GM21526 (cell line): ENCODE measurements at regions not wholly inside any gene's neighbourhood (a gene's known extent, or its start where the extent isn't known, plus 50 kb on each side); places are given as distances from the start of the nearest gene placed in this dataset.

ENCODE experiments used
- ATAC-seq: cut with Tn5 transposase; IDR thresholded peaks from one replicate; pipeline ENCODE4 v1.9.1; 2021; ENCODE audit warnings: moderate library complexity; ENCODE audit not compliant: unreplicated experiment, low FRiP score

DNA sequence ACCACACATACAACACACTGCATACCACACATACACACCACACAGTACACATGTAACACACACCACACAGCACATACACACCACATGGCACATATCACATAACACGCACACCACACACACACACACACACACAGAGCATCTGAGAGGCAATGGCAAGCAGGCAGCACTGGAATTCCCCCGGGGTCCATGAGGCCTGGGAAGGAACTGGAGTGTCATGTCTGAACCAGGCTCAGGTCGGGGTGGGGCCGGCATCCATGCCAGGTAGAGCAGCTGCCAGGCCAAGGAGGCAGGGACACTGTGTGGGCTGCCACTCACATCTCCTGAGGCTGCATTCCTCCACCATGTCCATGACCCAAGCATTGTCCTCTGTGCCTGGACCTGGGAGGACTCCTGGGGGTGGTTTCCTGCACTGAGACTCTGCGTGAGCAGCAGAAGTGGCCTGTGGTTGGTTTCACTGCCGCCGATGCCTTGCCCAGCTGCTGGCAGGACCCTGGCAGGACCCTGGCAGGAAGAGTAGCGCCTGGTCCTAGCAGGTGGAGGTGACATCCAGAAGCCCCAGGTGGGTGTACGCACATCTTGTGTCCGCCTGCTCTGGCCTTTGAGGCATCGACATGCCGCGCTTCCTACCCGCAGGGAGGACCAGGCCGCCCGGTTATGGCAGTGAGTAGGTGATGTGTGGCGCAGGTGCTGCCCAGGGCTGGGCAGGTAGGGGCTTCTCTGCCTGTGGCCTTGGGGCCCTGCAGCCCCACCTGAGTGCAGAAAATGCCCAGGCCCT, 1280.4 kb downstream of the TBC1D22A start:
- ATAC-seq, result no peak

DNA sequence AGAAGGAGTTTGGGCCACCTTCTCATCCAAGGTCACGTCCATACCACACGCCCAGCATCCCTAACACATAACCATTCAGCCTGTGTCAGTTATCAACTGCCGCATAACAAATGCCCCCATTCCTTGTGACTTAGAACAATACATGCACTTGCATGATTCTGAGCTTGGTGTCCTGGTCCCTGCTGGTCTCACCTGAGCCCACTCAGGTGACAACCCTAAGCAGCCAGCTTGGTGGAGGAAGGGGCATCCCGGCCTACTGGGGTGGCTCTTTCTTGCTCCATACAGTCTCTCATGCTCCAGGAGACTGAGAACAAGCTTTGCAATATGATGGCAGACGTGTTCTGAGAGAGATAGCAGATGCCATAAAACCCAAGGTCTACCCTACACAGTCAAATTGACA, 1276.9 kb downstream of the TBC1D22A start:
- ATAC-seq, result no peak

DNA sequence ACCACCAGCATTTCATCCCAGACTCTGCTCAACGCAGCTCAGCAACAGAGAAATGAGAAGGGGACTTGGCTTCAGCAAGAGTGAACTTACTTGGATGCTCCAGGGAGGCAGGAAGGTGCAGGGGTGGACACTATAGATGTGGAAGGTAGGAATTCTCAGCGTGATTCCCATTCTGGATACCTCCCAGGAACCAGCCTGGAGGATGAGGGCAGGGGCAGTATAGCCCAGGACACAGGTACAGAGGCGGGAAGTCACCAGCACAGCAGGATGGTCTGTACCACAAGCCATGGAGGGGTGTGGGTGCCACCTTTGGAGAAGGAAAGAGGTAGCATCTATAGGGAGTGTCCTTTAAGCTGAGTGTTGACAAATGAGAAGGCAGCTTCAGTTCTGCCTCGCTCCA, 1275.2 kb downstream of the TBC1D22A start:
- no peak for ATAC-seq

DNA sequence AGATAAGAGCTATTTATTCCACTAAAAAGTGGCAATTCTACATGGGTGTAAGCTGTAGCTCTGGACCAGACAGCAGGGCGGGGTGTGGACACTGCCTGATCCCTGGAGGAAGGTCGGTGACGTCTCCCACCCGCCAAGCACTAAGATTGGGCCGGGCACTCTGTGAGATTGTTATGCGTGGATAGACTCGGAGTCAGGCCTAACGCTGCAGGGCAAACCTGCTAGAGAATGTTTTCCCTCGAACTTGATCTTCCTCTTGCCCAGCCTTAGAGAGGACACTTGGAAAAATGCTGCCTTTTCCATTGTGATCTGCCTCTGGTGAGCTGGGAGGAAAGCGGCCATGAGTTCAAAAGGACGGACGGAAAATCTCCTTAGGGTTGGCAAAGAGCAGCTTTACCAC, 1273.4 kb downstream of the TBC1D22A start:
- no peak for ATAC-seq

DNA sequence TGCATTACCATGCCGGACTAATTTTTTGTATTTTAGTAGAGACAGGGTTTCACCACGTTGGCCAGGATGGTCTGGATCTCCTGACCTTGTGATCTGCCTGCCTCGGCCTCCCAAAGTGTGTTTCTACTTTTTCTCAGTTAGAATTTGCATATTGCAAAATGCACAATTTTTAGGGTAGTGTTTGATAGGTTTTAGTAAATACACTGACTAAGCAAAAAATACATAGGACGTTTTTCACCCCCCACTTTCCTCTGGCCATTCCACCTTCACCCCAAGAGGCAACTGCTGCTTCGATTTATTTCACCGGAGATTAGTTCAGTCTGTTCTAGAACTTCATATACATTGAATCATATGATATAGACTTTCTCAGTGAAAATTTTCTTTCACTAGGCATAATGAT, 1269.1 kb downstream of the TBC1D22A start:
- no peak for ATAC-seq

DNA sequence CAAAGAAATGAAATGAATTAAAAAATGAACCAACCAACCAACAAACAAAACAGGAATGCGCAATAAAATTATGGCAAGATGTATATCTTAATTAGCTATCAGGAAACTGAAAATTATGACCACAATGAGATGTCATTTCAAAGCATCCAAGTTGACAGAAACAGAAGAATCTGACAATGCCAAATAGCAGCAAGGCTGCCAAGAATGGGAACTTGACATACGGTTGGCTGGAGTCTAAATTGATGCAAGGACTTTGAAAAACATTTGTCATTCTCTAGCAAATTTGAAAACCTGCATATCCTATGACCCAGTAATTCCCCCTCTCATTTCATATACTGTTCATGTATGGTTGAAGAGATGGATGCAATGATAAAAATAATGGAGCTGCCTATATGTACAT, 1262.6 kb downstream of the TBC1D22A start:
- ATAC-seq, result no peak

DNA sequence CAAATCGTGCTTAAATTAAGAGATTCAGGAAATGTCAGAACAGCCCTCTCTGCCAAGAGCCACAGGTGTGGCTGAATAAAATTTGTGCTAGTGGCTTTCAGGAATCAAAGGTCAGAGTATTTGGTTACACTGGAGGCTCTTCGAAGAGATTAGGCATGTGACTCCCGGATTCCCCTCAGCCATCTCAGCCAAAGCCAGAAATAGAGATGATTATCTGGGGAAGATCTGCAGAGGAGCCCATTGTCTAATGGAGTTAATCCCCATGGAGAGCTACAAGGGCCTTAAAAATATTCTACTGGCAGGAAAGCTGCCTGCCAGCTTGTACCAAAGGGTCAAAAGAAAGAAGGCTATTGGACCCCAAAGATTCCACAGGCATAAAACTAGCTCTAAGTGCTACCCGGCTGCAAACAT, 1259.5 kb downstream of the TBC1D22A start:
- no peak for ATAC-seq

DNA sequence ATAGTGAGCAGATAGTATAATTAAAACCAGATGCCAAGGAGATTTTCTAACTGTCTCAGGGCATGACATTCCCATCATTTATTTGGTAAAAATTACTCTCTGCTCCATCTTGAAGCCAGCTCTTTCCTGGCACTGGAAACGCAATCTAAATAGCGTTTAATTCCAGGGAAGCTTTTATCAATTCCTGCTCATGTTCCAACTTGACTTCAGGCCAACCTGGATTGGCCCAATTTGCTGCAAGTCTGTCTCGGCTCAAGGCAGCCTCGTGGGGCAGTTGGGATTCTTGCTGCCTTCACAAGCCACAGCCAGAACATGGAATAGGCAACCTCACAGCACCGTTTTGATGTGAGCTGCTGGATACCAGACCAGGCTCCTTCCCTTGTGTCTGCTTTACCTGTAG, 1255.9 kb downstream of the TBC1D22A start:
- ATAC-seq, result no peak

DNA sequence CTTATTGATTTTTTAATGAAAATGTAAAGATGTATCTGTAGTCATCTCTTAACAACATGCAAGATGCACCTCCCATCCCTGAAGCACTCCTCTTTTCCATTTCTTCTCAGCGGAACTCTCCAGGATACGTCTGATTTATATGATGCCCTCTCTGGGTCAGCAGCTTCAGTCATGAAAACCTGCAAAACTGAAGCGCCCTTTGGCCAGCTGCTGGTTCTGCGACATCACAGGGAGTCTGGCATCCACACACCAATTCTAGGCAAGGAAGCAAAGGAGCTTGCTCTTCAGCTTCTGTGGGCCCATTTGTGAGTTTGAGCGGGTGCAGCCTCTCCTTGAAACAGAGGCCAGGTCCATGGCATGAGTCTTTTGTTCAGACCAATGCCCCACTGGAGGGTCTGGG, 1253.3 kb downstream of the TBC1D22A start:
- ATAC-seq, result no peak

DNA sequence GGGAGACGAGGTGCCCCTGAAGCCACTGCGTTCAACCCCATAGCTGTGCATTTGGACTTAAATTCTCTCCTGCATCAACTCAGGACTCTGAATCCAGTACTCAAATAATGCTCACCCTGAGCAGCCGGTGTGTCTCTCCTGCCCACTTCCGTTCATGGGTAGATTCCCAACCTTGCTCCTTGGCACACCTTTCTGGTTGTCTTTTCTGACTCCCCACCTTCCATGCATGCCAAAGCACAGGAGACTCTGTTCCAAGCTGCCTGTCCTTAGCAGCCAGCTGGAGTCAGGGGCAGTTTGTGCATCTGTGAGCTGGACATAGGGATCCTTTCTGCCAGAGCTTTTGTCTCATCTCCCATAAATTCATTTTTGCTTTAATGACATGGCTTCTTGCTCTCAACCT, 1242.5 kb downstream of the TBC1D22A start:
- no peak for ATAC-seq

DNA sequence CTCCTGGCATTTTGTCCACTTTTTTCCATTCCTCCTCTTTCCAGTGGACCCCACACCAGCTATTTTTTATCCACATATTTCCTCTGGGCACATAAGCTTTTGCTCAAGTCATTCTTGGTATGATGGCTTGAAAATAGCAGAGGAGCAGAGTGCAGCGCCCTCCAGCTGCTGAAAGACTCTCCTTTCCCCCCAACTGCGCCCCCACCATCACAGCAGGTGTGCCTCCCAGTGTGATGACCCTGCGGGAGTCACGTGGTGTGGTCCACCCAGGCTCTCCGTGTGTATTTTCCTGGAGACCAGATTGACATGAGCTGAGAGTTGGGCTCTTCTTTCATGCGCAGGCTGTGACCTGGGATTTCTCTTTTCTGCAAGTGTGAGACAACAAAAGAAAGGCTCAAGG, 1241.6 kb downstream of the TBC1D22A start:
- no peak for ATAC-seq

DNA sequence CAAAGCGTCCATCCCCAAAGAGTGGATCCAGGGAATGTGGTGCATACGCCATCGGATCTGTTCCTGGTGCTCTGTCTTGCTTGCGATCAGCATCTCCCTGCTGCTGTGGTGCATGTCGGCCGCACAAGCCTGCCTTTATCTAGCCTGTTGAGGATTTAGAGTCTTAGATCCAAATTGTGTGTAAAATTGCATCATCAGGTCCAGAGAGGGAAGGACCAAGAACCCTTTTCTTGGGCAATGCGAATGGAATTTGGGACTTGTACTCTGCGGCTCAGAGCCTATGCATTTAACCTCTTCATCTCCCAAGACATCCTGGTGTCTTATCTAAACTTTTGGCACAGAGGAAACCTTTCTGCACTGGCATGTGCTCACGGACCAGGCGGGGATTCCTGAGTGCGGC, 1238.7 kb downstream of the TBC1D22A start:
- no peak for ATAC-seq

DNA sequence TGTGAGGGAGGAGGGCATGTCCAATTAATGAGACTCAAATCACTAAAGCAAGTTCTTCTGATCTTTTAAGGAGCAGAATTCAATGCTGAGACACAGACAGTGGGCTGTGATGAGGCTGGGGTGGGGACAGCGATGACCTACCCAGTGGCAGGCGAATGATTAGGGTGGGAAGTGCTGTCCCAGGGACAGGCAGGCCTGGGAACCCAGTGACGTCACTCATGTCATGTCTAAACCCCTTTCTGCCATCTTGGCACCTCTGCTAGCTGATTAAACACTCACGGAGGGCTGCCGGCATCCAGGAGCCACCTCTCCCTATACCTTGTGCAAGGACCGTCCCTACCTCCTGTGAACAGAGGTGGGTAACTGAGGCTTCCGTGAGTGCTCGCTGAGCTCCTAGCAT, 1235.2 kb downstream of the TBC1D22A start:
- no peak for ATAC-seq

DNA sequence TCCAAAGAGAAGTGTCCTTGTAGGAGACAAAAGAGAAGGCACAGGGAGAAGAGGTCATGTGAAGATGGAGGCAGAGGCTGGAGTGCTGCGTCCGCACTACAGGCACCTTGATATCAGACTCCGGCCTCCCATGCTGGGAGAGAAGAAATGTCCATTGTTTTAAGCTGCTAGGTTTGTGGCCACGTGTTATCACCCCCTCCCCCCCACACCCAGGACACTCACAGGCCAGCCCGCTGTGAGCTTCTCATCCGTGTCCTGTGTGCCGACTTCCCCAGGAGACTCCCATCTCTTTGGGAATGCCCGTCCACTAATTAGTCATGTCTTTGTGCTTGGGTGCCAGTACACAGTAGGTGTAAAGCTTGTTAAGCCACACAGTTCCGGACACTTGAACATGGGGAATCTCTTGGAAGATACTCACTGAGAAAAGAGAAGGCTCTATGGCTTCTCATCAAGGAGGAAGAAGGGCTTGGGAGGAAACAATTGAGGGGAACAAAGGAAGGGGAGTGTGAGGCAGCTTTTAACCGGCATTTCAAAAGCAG, 1234.7 kb downstream of the TBC1D22A start:
- ATAC-seq, result no peak

DNA sequence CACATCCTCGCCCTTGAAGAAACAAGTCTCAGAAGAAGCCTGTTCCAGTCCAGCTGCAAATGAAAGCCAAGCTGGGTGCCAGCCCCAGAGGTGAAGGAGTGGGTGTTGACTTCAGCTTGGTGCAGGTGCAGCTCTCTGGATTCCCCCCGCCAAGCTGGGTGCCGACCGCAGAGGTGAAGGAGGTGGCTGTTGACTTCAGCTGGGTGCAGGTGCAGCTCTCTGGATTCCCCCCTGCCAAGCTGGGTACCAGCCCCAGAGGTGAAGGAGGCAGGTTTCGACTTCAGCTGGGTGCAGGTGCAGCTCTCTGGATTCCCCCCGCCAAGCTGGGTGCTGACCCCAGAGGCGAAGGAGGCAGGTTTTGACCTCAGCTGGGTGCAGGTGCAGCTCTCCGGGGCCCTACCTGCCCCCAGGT, 1234.0 kb downstream of the TBC1D22A start:
- ATAC-seq, result no peak

DNA sequence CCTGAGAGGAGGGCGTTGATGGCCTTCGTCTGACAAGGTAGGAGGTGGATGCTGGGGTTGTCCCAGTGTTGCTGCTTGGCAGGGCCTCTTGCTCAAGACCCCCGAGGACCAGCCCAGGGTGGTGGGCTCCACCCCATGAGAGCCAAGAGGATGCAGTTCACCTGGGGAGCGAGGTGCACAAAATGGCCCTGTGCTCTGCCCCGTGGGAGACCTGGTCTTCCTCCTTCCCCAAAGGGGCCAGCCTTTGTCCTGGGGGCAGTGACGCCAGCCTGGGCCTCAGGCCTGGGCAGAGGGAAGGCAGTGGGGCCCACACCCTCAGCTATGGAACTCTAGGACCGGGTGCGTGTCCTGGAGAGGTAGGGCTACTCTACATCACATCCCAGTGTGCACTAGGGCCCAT, 1233.3 kb downstream of the TBC1D22A start:
- ATAC-seq, result no peak

DNA sequence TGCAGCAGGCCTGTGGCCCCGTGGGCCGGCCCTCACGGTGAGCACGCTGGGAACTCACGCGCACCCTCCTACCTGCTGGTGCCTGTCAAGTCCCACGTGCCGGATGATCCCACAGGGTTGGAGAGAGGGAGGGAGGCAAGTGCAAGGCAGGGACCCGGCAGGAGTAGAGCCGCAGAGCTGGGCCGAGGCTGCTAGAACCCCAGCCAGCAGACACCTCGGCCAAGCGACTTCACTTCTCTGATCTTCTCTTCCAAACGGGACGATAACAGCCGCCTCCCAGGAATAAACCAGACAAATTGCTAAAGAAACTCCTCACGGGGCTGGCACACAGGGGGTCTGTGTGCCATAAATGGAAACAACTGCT, 1232.8 kb downstream of the TBC1D22A start:
- no peak for ATAC-seq

DNA sequence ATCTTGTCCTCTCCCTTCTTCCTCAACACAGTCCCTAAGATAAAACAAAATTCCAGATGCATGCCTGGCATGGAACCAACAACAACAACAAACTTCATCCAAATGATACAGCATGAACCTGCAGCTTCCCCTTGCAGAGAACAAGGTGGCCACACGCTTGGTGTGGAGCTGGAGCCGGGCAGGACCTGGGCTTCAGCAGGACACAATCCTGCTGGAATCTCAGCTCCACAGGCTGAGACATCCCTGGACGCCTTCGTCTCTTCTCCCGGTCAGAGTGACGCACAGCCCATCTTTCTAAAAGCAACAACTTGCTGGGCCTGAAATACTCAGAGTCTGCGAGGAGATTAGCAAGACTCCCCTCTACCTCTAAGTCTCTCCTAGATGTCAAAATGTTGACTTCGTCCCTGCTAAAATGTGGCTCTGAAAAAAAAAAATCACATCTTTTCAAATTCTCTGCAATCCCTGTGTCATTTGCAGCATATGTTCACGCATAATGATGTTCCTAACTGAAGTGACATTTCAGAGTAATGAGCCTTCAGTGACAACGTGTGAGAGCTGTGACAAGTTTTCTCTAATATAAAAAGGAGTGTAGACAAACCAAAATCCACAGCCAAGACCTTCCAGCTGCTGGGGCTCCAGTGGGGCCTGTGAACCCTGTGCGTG, 1232.3 kb downstream of the TBC1D22A start:
- ATAC-seq, result no peak

DNA sequence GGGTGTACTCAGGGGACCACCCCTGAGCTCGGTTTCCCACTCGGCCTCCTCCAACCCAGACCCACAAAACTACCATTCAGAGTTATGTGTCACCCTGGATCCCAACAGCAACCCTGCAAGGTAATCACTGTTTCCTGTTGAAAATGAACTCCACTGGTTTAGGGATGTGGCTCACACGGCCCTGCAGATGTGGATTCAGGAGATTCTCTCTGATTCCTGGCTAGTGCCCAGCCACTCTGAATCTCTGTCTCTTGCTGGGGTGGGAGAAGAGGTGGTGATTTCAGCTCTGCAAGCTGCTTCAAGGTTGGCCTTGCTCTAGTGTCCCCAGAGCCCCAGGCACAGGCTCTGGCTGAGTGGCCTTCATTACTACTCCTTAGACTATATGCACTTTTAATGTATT, 1231.6 kb downstream of the TBC1D22A start:
- ATAC-seq, result no peak

DNA sequence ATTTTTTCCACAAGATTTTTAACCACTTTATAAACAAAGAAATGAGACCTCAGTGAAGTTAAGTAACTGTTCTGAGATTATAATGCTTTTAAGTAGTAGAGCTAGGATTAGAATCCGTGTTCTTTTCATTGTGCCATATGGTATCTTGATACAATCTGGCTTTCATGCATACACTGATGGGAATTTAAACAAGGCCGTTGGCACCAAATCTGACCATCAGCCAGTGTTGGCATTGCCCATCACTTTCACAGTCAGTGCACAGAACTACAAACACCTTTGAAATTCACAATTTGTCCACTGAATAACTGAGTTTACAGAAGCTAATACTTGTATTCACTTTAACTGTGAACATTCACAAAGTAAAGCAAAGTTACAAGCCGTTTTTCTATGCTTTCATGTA, 1228.0 kb downstream of the TBC1D22A start:
- ATAC-seq, result no peak

DNA sequence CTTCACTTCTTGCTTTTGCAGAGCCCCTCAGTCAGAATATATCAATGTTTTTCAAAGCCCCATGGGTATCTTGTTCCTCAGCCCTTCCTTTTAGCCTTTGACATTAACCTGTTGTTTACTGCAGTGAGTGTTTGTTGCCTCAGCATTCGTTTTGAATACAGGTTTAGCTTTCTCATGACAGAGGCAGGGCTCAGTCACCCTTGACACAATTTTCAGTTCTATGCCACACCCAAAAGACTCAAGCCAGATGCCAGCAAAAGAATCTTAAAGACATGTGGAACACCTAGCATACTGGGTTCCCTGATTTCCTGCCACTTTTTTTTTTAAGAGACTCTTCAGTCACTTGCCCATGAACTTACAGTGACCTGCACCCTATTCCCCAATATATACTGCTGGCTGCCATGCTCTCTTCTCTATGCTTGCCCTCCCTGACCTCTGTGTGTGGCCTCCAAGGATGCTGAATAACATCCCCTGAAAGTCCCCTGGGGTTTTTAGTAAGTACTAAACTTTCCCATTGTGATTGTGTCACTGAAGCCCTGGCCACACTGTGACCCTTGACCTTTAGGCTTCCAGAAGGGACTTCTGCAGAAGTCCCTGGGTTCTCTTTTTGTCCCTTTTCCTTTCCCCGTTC, 1225.5 kb downstream of the TBC1D22A start:
- ATAC-seq, result no peak

DNA sequence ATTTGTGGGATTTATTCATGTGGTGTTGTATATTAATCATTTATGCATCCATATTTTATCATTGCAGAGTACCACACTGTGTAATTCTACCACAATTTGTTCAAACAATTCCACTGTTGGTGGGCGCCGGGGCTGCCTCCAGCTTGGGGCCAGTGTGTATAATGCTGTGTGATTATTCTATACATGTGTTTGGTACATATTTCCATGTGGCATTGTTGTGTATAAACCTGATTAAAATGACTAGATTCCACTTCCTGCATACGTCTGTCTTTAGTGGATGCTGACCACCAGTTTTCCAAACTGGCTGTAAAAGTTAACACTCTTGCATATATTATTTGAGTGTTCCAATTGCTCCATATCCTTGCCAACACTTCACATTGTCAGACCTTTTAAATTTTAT, 1213.8 kb downstream of the TBC1D22A start:
- no peak for ATAC-seq
